ENCODE measurements at regions not wholly inside any gene's neighbourhood (a gene's known extent, or its start where the extent isn't known, plus 50 kb on each side); places are given as distances from the start of the nearest gene placed in this dataset.

DNA sequence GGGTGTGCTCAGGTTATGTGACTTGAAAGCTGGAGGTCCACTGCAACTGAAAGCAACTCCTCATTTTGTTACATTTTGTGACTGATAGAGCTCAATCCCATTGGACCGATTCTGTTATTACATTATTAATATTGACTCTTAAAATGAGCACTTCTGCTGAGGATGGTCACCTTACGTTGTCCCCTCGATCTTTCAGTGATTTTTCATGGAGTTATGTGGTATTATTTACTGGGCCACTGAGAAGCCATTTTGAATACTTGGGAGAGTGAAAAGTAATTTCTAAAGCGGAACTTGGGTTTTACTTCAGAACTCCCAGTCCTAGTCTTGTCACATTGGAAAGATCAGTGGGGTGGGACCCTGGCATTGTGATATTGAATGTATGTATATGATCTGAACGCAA lies 96.3 kb upstream of the FAM180A start:
- Histone ChIP-seq H3K36me3 (ENCODE audit: insufficient read depth) (no peaks in the 10 kb centered on the region), H3K27me3 (ENCODE audit: insufficient read depth, low read depth) (no peaks in the 10 kb centered on the region), H3K9ac (peak overlapping the region; percentile 22; the same call in 1 of the 2 replicates), H3K4me2 (peak overlapping the region; percentile 84), H3K27ac (peak overlapping the region; percentile 76), H4K20me1 (ENCODE audit: insufficient read depth) (no peaks in the 10 kb centered on the region), H3K79me2 (ENCODE audit: insufficient read depth, low read depth) (no peaks in the 10 kb centered on the region), H2AFZ (ENCODE audit: low read depth) (peak overlapping the region; percentile 64), H3K4me3 (IDR thresholded peaks at IDR 0.05; ENCODE audit: insufficient read depth, low read depth, low read length) (no peak overlapping the region), H3K4me1 (ENCODE audit: low read depth, poor library complexity, severe bottlenecking) (peaks cover 65% of the 10 kb centered on the region)
- TF ChIP-seq, protein P1, sequence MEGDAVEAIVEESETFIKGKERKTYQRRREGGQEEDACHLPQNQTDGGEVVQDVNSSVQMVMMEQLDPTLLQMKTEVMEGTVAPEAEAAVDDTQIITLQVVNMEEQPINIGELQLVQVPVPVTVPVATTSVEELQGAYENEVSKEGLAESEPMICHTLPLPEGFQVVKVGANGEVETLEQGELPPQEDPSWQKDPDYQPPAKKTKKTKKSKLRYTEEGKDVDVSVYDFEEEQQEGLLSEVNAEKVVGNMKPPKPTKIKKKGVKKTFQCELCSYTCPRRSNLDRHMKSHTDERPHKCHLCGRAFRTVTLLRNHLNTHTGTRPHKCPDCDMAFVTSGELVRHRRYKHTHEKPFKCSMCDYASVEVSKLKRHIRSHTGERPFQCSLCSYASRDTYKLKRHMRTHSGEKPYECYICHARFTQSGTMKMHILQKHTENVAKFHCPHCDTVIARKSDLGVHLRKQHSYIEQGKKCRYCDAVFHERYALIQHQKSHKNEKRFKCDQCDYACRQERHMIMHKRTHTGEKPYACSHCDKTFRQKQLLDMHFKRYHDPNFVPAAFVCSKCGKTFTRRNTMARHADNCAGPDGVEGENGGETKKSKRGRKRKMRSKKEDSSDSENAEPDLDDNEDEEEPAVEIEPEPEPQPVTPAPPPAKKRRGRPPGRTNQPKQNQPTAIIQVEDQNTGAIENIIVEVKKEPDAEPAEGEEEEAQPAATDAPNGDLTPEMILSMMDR (conservative IDR thresholded peaks at IDR 0.05; ENCODE audit: low read depth, low read length), result no peak

DNA sequence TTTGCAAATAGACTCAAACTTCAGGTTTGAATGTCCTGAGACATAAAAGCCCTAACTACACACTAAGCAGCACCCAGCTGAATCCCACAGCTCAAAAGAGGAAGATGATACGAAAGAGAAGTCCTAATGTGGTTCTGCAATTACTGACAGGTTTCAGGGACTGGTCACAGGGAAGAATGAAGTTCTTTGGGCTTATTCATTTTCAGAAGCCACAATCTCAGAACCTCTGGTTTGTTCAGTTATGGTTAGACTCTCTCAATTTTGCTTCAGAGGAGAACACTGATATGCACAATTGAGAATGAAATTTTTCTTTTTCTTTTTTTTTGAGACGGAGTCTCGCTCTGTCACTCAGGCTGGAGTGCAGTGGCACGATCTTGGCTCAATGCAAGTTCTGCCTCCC lies 94.6 kb upstream of the FAM180A start:
- H3K4me3 ChIP-seq (IDR thresholded peaks at IDR 0.05; ENCODE audit: insufficient read depth, low read depth, low read length), result no peak overlapping the region
- peak overlapping the region; percentile 76 for H3K27ac ChIP-seq
- TF ChIP-seq, protein P1 (conservative IDR thresholded peaks at IDR 0.05; ENCODE audit: low read depth, low read length), result no peak
- peak overlapping the region; percentile 14; the same call in 1 of the 2 replicates for H2AFZ ChIP-seq (ENCODE audit: low read depth)
- H3K79me2 ChIP-seq (ENCODE audit: insufficient read depth, low read depth), result no peaks in the 10 kb centered on the region
- H4K20me1 ChIP-seq (ENCODE audit: insufficient read depth), result no peaks in the 10 kb centered on the region
- H3K4me2 ChIP-seq, result peak overlapping the region; percentile 84
- H3K4me1 ChIP-seq (ENCODE audit: low read depth, poor library complexity, severe bottlenecking), result peaks cover 65% of the 10 kb centered on the region
- H3K27me3 ChIP-seq (ENCODE audit: insufficient read depth, low read depth), result no peaks in the 10 kb centered on the region
- H3K9ac ChIP-seq, result peak overlapping the region; percentile 3; the same call in 1 of the 2 replicates
- H3K36me3 ChIP-seq (ENCODE audit: insufficient read depth), result no peaks in the 10 kb centered on the region

DNA sequence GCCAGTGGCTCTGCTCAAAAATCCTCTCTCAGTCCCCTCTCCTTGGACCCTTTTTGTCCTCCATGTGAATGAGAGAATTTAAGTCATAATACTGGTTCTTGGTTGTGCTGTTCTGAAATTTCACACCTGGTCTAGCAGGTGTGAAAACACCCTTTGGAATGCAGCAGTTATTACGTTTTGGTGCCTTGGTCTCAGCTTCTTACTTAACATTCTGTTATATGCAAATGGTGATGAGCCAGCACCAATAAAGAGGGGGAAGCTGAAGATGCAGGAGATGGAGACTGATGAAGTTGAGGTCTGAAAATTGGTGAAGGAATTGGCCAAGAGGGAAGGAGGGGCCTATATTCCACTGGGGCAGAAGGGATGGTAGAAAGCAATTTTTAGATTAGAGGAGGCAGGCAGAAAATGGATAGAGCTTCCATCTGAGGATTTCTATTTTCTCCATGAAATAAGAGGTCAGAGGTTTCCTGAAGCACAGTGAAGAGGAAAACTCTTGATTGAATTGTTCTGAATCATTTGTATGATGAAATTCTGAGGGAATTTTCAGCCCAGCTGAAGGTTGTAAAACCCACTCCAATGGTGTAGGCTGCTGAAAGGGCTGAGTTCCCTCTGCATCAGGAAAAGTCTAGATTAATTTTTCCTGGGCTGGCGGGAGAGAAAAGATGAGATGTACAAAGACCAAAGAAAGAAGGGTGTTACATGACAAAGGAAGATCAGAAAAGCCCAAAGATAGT lies 94.0 kb upstream of the FAM180A start:
- TF ChIP-seq, protein P1 (conservative IDR thresholded peaks at IDR 0.05; ENCODE audit: low read depth, low read length), result no peak
- Histone ChIP-seq H4K20me1 (ENCODE audit: insufficient read depth) (no peaks in the 10 kb centered on the region), H3K4me2 (peak overlapping the region; percentile 84), H3K27ac (peak overlapping the region; percentile 76), H3K36me3 (ENCODE audit: insufficient read depth) (no peaks in the 10 kb centered on the region), H2AFZ (ENCODE audit: low read depth) (peak overlapping the region; percentile 14; the same call in 1 of the 2 replicates), H3K4me1 (ENCODE audit: low read depth, poor library complexity, severe bottlenecking) (peaks cover 65% of the 10 kb centered on the region), H3K9ac (peak overlapping the region; percentile 3; the same call in 1 of the 2 replicates), H3K27me3 (ENCODE audit: insufficient read depth, low read depth) (no peaks in the 10 kb centered on the region), H3K79me2 (ENCODE audit: insufficient read depth, low read depth) (no peaks in the 10 kb centered on the region), H3K4me3 (IDR thresholded peaks at IDR 0.05; ENCODE audit: insufficient read depth, low read depth, low read length) (no peak overlapping the region)

DNA sequence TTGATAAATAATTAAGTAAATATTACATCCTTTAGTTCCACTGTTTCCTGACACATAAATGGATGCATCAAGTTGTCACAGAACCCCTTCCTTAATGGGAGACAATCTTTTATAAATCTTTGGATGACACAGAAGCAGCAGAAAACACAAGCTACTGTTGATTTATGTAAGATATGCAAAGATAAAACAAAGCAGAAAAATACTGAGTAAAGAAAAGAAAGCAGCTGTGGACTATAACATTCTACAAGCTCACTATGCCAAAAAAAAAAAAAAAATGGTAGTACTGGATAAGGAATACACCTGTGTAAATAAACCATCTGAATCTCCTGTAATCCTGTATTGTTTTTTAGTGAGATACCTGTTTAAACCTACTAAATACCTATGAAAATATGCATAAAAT lies 92.0 kb upstream of the FAM180A start:
- Histone ChIP-seq H3K4me3 (IDR thresholded peaks at IDR 0.05; ENCODE audit: insufficient read depth, low read depth, low read length) (no peak overlapping the region), H3K4me2 (no peak overlapping the region), H3K4me1 (ENCODE audit: low read depth, poor library complexity, severe bottlenecking) (peaks cover 46% of the 10 kb centered on the region), H4K20me1 (ENCODE audit: insufficient read depth) (no peaks in the 10 kb centered on the region), H3K27me3 (ENCODE audit: insufficient read depth, low read depth) (no peaks in the 10 kb centered on the region), H3K9ac (no peak overlapping the region), H3K36me3 (ENCODE audit: insufficient read depth) (no peaks in the 10 kb centered on the region), H2AFZ (ENCODE audit: low read depth) (no peak overlapping the region), H3K27ac (no peak overlapping the region), H3K79me2 (ENCODE audit: insufficient read depth, low read depth) (no peaks in the 10 kb centered on the region)
- TF ChIP-seq, protein P1 (conservative IDR thresholded peaks at IDR 0.05; ENCODE audit: low read depth, low read length), result no peak

All from KMS-11 (cell line).